ENCODE measurements at regions not wholly inside any gene's neighbourhood (a gene's known extent, or its start where the extent isn't known, plus 50 kb on each side); places are given as distances from the start of the nearest gene placed in this dataset.

- no peak for TF ChIP-seq CTCF (IDR thresholded peaks at IDR 0.05)
- no peak for TF ChIP-seq POLR2A (IDR thresholded peaks at IDR 0.05)
Observed at GRCh38 chr10:43957267-43958070, 308.8 kb upstream of the ZNF32 start.

Measured in transverse colon (tissue), 3 donors.